ENCODE measurements at regions not wholly inside any gene's neighbourhood (a gene's known extent, or its start where the extent isn't known, plus 50 kb on each side); places are given as distances from the start of the nearest gene placed in this dataset.

DNA sequence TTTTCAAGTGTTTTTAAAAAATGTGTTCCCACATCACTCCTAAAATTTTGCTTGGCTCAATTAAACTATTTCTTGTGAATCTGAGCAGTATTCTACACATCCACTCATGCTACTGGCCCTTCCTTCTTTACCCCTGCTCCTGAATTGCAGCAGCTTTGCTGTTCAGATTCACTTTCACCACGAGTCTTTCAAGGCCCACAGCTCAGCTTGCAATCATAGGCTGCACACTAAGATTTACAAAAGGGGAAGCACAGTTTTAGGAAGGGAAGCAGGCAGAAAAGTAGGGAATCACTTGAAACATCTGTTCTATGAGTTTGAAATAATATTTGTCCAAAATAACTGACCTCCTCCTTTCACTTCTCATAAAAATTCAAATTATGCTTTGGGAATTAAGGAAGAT, 70.9 kb upstream of the EDEM3 start:
- Mint-ChIP-seq H3K36me3 (ENCODE audit: unreplicated experiment) (peaks cover 6% of the 10 kb centered on the region), H3K4me3 (ENCODE audit: unreplicated experiment) (no peak overlapping the region), H3K9me3 (ENCODE audit: unreplicated experiment) (no peaks in the 10 kb centered on the region), H3K27ac (ENCODE audit: unreplicated experiment) (no peak overlapping the region), H3K27me3 (ENCODE audit: unreplicated experiment) (no peaks in the 10 kb centered on the region), H3K4me1 (ENCODE audit: unreplicated experiment) (peaks cover 34% of the 10 kb centered on the region)
- DNase-seq (ENCODE audit: extremely low spot score, unreplicated experiment) = no peak
- TF ChIP-seq, protein P1, sequence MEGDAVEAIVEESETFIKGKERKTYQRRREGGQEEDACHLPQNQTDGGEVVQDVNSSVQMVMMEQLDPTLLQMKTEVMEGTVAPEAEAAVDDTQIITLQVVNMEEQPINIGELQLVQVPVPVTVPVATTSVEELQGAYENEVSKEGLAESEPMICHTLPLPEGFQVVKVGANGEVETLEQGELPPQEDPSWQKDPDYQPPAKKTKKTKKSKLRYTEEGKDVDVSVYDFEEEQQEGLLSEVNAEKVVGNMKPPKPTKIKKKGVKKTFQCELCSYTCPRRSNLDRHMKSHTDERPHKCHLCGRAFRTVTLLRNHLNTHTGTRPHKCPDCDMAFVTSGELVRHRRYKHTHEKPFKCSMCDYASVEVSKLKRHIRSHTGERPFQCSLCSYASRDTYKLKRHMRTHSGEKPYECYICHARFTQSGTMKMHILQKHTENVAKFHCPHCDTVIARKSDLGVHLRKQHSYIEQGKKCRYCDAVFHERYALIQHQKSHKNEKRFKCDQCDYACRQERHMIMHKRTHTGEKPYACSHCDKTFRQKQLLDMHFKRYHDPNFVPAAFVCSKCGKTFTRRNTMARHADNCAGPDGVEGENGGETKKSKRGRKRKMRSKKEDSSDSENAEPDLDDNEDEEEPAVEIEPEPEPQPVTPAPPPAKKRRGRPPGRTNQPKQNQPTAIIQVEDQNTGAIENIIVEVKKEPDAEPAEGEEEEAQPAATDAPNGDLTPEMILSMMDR (IDR thresholded peaks at IDR 0.05) = no peak

GRCh38 chr1:184824691-184825323, 70.1 kb upstream of the EDEM3 start:
- DNase-seq (ENCODE audit: extremely low spot score, unreplicated experiment) = no peak
- Mint-ChIP-seq H3K9me3 (ENCODE audit: unreplicated experiment) (no peaks in the 10 kb centered on the region), H3K27me3 (ENCODE audit: unreplicated experiment) (no peaks in the 10 kb centered on the region), H3K4me1 (ENCODE audit: unreplicated experiment) (peaks cover 28% of the 10 kb centered on the region), H3K36me3 (ENCODE audit: unreplicated experiment) (peaks cover 8% of the 10 kb centered on the region), H3K27ac (ENCODE audit: unreplicated experiment) (no peak overlapping the region), H3K4me3 (ENCODE audit: unreplicated experiment) (no peak overlapping the region)
- TF ChIP-seq, protein P1 (IDR thresholded peaks at IDR 0.05) = no peak

DNA sequence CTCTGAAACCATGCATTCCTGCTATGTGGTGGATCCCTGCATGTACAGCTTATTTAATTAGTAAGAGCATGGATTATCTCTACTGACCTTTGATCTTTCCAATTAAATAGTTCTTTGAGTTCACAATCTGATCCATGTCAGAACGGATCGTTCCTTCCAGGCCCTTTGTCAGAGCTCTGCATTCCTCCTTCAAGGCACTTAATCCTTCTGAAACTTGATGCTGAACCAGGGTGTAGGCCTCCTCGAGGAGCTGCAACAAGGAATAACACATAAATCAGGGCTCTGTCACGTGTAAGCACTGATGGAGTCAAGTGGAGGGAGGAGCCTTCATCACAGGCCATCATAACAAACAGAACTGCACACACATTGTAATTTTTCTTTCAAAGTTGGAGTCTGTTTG, 68.4 kb upstream of the EDEM3 start:
- DNase-seq (ENCODE audit: extremely low spot score, unreplicated experiment) = no peak
- Mint-ChIP-seq H3K36me3 (ENCODE audit: unreplicated experiment) (peaks cover 13% of the 10 kb centered on the region), H3K4me3 (ENCODE audit: unreplicated experiment) (no peak overlapping the region), H3K9me3 (ENCODE audit: unreplicated experiment) (no peaks in the 10 kb centered on the region), H3K27me3 (ENCODE audit: unreplicated experiment) (no peaks in the 10 kb centered on the region), H3K27ac (ENCODE audit: unreplicated experiment) (no peak overlapping the region), H3K4me1 (ENCODE audit: unreplicated experiment) (peaks cover 18% of the 10 kb centered on the region)
- TF ChIP-seq, protein P1 (IDR thresholded peaks at IDR 0.05) = no peak

DNA sequence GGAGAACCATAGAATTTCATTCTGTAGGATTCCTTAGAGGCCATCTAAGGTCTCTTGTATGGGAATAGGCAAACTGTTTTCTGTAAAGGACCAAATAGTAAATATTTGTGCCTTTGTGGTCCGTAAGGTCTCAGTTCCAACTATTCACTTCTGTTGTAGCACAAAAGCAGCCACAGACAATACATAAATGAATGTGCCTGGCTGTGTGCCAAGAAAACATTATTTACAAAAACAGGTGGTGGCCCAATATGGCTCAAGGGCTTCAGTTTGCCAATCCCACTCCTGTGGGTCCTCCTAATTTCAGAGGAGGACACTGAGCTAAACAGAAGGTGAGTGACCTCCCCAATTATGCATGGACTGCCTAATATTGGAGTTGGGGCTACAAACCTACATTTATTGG, 67.6 kb upstream of the EDEM3 start:
- Mint-ChIP-seq H3K4me3 (ENCODE audit: unreplicated experiment) (no peak overlapping the region), H3K27ac (ENCODE audit: unreplicated experiment) (no peak overlapping the region), H3K9me3 (ENCODE audit: unreplicated experiment) (no peaks in the 10 kb centered on the region), H3K36me3 (ENCODE audit: unreplicated experiment) (peaks cover 15% of the 10 kb centered on the region), H3K4me1 (ENCODE audit: unreplicated experiment) (peaks cover 11% of the 10 kb centered on the region), H3K27me3 (ENCODE audit: unreplicated experiment) (no peaks in the 10 kb centered on the region)
- no peak for DNase-seq (ENCODE audit: extremely low spot score, unreplicated experiment)
- TF ChIP-seq, protein P1 (IDR thresholded peaks at IDR 0.05) = no peak

GRCh38 chr1:184821658-184822057, 67.0 kb upstream of the EDEM3 start:
- H3K4me3 Mint-ChIP-seq (ENCODE audit: unreplicated experiment) = no peak overlapping the region
- no peaks in the 10 kb centered on the region for H3K9me3 Mint-ChIP-seq (ENCODE audit: unreplicated experiment)
- peaks cover 7% of the 10 kb centered on the region for H3K4me1 Mint-ChIP-seq (ENCODE audit: unreplicated experiment)
- TF ChIP-seq, protein P1 (IDR thresholded peaks at IDR 0.05) = no peak
- no peaks in the 10 kb centered on the region for H3K27me3 Mint-ChIP-seq (ENCODE audit: unreplicated experiment)
- H3K36me3 Mint-ChIP-seq (ENCODE audit: unreplicated experiment) = peaks cover 15% of the 10 kb centered on the region
- no peak for DNase-seq (ENCODE audit: extremely low spot score, unreplicated experiment)
- no peak overlapping the region for H3K27ac Mint-ChIP-seq (ENCODE audit: unreplicated experiment)
